Loucy (cell line): ENCODE measurements at regions not wholly inside any gene's neighbourhood (a gene's known extent, or its start where the extent isn't known, plus 50 kb on each side); places are given as distances from the start of the nearest gene placed in this dataset.

Source experiments
- H2AFZ ChIP-seq: fragments of 200-600 bp; sonication (generic); 2 replicates; pipeline ENCODE4 v1.6.0; 2016; ENCODE audit warnings: antibody characterized with exemption, mild to moderate bottlenecking, low read length, moderate library complexity
- H3F3A ChIP-seq: fragments of 200-600 bp; 2 replicates; pipeline ENCODE4 v1.6.0; 2016; ENCODE audit warnings: antibody characterized with exemption, low read depth, mild to moderate bottlenecking
- H3K27me3 ChIP-seq: fragments of 200-600 bp; sonication (generic); 2 replicates; pipeline ENCODE4 v1.6.1; 2014; ENCODE audit warnings: low read length, mild to moderate bottlenecking; ENCODE audit not compliant: insufficient read depth, poor library complexity, severe bottlenecking
- H3K36me3 ChIP-seq: fragments of 200-600 bp; sonication (generic); 2 replicates; pipeline ENCODE4 v1.6.1; 2016; ENCODE audit warnings: low read length; ENCODE audit not compliant: insufficient read depth
- H3K4me1 ChIP-seq: fragments of 200-600 bp; sonication (generic); 2 replicates; pipeline ENCODE4 v1.5.1; 2014; ENCODE audit warnings: low read length, mild to moderate bottlenecking; ENCODE audit not compliant: insufficient read depth, poor library complexity, severe bottlenecking
- H3K4me2 ChIP-seq: fragments of 200-600 bp; sonication (generic); 2 replicates; pipeline ENCODE4 v1.6.0; 2014; ENCODE audit warnings: antibody characterized with exemption, low read length, low read depth, mild to moderate bottlenecking; ENCODE audit not compliant: poor library complexity, severe bottlenecking
- H3K4me3 ChIP-seq: fragments of 200-600 bp; sonication (generic); 2 replicates; pipeline ENCODE4 v1.5.1; 2014; ENCODE audit warnings: low read length, mild to moderate bottlenecking, mixed read lengths; ENCODE audit not compliant: poor library complexity, severe bottlenecking
- H3K79me2 ChIP-seq: fragments of 200-600 bp; sonication (generic); 2 replicates; pipeline ENCODE4 v1.6.1; 2014; ENCODE audit warnings: low read length; ENCODE audit not compliant: insufficient read depth
- H3K9ac ChIP-seq: fragments of 200-600 bp; sonication (generic); 2 replicates; pipeline ENCODE4 v1.6.0; 2014; ENCODE audit warnings: mild to moderate bottlenecking, low read depth, low read length, moderate library complexity; ENCODE audit not compliant: poor library complexity, severe bottlenecking
- H3K9me2 ChIP-seq: fragments of 200-600 bp; sonication (generic); replicated peaks from 2 replicates; pipeline ENCODE4 v1.6.1; 2016; ENCODE audit warnings: low read depth, low read length, mixed read lengths
- H3K9me3 ChIP-seq: fragments of 200-600 bp; sonication (generic); 2 replicates; pipeline ENCODE4 v1.6.1; 2014; ENCODE audit warnings: mild to moderate bottlenecking, antibody characterized with exemption, low read length, low read depth; ENCODE audit not compliant: insufficient read depth
- H4K20me1 ChIP-seq: fragments of 200-600 bp; sonication (generic); 2 replicates; pipeline ENCODE4 v1.6.0; 2014; ENCODE audit warnings: antibody characterized with exemption, low read length, mild to moderate bottlenecking; ENCODE audit not compliant: insufficient read depth, poor library complexity, severe bottlenecking
- CTCF ChIP-seq: fragments of 200-600 bp; sonication (generic); conservative IDR thresholded peaks from 2 replicates; pipeline ENCODE4 v1.5.1; 2014; ENCODE audit warnings: mild to moderate bottlenecking, antibody characterized with exemption, low read length
- EZH2phosphoT487 ChIP-seq: fragments of 200-600 bp; IDR thresholded peaks from 2 replicates; pipeline ENCODE4 v1.6.1; 2018; ENCODE audit warnings: antibody characterized with exemption, mild to moderate bottlenecking, moderate library complexity, borderline replicate concordance

GRCh38 chr13:76634431-76635191, 251.6 kb downstream of the KCTD12 start:
- Histone ChIP-seq H3K9me3 (no peaks in the 10 kb centered on the region), H4K20me1 (no peaks in the 10 kb centered on the region), H3F3A (no peaks in the 10 kb centered on the region), H2AFZ (no peak overlapping the region), H3K9ac (no peak overlapping the region), H3K9me2 (no peaks in the 10 kb centered on the region), H3K4me1 (no peaks in the 10 kb centered on the region), H3K79me2 (no peaks in the 10 kb centered on the region), H3K27me3 (no peaks in the 10 kb centered on the region), H3K4me2 (no peak overlapping the region), H3K4me3 (no peak overlapping the region), H3K36me3 (no peaks in the 10 kb centered on the region)
- no peak for TF ChIP-seq CTCF

GRCh38 chr13:76632401-76633044, 253.7 kb downstream of the KCTD12 start:
- H3K4me2 ChIP-seq, result no peak overlapping the region
- no peaks in the 10 kb centered on the region for H3K79me2 ChIP-seq

GRCh38 chr13:76630629-76631230, 255.5 kb downstream of the KCTD12 start:
- Histone ChIP-seq H3K4me2 (no peak overlapping the region), H3K36me3 (no peaks in the 10 kb centered on the region), H3F3A (no peaks in the 10 kb centered on the region), H3K9ac (no peak overlapping the region), H3K27me3 (peaks cover 5% of the 10 kb centered on the region), H2AFZ (no peak overlapping the region), H3K79me2 (no peaks in the 10 kb centered on the region), H3K9me3 (no peaks in the 10 kb centered on the region), H3K9me2 (no peaks in the 10 kb centered on the region), H3K4me1 (no peaks in the 10 kb centered on the region), H4K20me1 (no peaks in the 10 kb centered on the region), H3K4me3 (no peak overlapping the region)
- TF ChIP-seq CTCF (no peak), EZH2phosphoT487 (no peak)

More at GRCh38 chr13:76632401-76633044, 253.7 kb downstream of the KCTD12 start:
- no peak for TF ChIP-seq EZH2phosphoT487
- TF ChIP-seq CTCF, result no peak
- Histone ChIP-seq H3K4me1 (no peaks in the 10 kb centered on the region), H3F3A (no peaks in the 10 kb centered on the region), H3K27me3 (no peaks in the 10 kb centered on the region), H2AFZ (no peak overlapping the region), H3K4me3 (no peak overlapping the region), H4K20me1 (no peaks in the 10 kb centered on the region), H3K36me3 (no peaks in the 10 kb centered on the region), H3K9me2 (no peaks in the 10 kb centered on the region), H3K9me3 (no peaks in the 10 kb centered on the region), H3K9ac (no peak overlapping the region)
